ENCODE measurements at regions not wholly inside any gene's neighbourhood (a gene's known extent, or its start where the extent isn't known, plus 50 kb on each side); places are given as distances from the start of the nearest gene placed in this dataset.

DNA sequence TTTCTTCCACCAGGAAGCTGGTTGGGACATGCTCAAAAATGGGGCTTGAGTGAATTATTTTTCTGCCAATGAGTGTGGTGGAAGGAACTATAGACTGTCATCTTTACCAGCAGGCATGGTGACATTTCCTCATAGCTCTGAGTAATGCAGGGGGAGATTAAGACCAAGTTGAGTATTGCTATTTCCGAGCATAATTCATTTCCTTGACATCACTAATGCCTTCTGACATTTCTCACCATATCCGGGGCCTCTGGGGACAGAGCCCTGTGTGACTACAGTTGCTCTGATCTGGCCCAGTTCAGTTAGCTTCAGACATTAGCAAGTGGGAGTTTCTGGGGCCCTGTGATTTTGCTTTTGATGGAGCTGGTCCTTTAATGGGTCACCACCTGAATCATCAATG is 410.4 kb downstream of the MEIS1 start:
- no peak for DNase-seq (ENCODE audit: low read depth, low spot score)

DNA sequence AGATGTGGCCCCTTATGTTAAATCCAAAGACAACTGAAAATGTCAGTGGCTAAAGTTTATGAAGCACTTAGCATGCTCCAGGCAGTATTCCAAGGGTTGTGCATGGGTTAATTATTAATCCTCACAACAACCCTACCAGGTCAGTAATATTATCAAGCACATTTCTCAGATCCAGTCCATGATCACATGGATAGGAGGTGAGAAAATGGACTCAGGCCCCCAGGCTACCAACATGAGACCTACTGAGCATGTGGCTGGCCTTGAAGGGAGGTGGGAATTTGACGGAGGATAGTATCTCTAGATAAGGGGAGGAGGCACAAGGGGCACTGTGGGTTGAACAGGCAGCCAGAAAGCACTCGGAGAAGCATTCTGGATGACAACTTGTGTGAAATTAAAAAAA is 412.0 kb downstream of the MEIS1 start:
- DNase-seq (ENCODE audit: low read depth, low spot score): no peak

DNA sequence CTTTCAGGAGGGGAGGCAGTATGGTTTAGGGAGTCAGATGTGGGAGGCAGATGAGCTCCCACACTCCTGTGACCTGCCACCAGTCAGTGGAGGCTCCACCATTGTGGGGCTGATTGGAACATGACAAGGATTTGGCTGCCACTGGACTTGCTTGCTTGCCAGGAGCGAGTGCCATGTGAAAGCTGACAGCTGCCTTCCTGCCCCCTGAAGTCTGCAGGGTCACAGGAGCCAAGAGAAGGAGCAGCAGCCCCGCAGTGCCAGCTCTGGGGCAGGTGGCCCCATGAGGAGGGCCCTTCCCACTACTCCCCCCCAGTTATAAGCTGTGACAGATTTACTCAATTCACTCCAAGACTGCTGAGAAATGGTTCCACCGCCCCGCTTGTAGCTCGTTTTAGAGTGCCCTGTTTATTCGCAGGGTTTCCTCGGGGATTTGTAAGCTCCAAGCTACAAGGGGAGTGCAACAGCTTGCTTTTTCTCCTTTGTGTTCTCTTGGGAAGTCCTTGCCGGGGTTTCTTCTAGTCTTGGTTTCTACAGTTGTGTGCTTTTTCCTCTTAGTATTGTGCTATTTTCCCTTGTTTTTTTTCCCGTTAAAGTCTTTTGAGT is 414.3 kb downstream of the MEIS1 start:
- DNase-seq (ENCODE audit: low read depth, low spot score): no peak

DNA sequence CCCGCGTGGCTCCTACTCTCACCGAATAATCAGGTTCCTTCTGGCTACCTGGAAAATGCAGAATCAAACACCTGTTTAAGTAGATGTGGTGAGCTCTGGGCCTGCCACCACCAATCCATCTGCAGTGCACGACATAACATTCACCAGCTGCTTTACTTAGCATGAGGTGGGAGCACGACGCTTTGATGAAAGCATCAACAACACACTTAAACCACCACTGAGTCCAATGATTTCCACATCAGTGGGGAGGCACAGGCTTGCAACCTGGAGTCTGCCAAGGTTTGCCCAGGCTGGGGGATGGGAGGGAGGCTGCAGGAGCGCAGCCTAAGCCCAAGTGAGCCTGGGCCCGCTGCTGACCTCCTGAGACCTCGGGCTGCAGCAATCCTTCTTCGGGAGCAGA is 415.5 kb downstream of the MEIS1 start:
- DNase-seq (ENCODE audit: low read depth, low spot score): no peak

DNA sequence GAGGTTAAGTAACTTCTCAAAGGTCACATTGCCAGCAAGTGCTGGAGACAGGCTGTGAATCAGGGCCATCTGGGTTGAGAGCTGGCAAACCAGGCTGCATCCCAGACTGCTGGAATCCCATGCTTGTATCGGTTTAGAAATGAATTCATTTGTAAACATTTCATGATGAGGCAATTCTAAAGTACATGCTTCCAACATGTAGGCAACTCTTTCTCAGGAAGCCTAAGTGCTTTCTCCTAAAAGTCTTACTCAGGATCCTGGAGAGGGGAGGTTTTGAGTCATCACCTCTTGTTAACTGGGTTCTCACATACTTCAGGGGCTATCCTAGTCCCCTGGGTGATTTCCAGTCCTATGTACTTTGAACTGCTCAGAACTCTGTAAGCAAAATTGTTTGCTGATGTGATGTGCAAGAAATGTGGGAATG is 416.5 kb downstream of the MEIS1 start:
- DNase-seq (ENCODE audit: low read depth, low spot score): no peak

DNA sequence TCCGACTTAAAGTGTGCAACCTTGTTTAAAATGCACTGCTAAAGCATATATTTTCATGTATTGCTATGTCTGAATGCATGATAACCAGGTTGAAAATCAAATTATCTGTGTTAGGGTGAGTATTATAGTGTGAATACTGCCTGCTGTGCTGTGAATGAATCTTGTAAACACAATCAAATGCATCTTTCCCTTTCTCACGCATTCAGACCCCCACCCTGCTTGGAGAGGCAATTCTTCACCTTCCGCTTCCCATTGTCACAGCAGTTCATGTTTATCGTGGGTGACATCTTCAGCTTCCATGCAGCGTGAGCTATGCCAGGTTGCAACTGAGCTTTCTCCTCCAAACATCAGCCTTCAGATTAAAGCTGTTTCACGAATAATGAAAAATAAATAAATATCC is 418.0 kb downstream of the MEIS1 start:
- no peak for DNase-seq (ENCODE audit: low read depth, low spot score)

DNA sequence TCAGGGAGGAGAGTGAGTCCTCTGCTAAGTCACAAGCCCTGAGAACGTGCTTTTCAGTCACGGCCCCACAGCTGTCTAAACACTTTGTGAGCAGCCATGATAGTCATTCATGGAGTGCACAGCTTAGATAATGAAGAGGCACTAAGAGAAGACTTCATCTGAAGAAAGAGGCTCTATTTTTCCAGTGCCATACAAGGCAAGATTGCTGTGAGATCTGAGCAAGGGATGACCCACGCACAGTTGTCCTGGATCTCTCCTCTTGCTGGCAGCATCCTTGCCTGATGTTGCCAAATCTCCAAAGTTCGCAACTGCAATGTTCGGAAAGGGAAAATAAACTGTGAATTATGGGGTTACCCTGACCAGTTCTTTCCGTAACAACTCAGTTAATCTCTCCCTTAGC is 418.7 kb downstream of the MEIS1 start:
- DNase-seq (ENCODE audit: low read depth, low spot score): no peak

DNA sequence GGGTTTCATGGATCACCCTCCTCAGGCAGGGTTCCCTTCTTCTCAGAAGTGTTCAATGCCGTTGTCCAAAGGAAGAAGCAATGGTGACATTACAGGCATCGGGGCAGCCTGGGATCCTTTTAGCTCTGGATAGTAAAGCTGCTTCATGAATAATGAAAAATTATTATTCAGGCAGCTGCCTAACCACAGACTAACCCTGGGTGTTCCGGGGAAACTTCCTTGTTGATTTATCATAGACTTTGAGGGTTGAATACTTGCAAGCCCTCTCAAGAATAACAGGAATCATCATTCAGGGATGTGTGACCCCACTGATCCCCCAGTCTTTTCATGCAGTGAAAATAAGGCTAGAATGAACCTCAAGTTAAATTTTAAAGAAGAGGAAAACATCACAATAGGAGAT is 419.4 kb downstream of the MEIS1 start:
- DNase-seq (ENCODE audit: low read depth, low spot score): no peak

DNA sequence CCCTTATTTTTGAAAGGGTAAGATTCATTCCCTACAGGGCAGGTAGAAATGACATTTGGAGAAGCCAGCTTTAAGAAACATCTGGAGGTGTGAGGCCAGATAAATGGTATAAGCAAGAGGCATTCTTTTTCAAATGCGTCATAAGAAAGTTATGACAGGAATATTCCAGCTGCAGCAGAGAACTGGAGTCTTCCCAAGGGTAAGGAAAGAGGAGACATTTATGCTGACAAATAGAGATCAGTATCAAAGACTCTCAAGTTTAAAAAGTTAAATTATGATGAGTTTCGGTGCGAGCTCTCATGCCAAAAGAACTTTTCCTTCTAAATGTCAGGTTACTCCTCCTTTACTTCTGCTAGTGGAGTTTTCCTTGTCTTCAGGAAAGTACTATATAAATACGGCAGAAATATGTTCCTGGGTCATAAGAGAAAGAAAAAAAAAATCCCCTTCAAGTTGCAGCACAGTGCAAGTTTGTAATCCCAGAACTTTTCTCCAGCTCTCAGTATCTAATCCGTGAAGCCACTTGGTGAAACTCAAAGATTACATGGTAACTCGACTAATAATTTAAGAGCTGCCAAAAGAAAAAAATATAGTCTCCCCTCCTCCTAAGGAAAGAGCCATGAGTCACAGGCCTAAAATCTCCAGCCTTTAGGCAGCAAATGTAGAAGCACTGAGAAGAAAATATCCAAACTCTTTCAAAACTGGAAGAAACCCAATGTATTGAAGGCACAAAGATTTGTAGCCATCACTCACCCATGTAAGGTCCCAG is 428.1 kb downstream of the MEIS1 start:
- no peak for DNase-seq (ENCODE audit: low read depth, low spot score)

DNA sequence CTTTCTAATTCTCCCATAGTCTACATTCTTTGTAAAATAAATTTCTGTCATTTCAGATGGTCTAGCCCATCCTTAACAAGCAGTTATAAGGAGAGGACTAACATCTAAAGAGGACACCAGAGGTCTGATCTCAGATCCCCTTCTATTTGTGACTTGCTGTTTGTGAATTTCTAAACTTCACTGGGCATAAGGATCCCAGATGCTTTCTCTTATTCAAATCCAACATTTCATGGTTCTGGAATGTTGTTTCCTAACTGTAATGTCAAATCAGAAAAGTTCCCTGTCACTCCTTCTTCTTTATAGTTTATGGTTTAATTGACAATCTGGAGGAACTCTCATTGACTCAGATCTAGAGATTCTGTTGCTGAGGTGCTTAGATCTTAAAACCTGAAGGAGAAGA is 430.2 kb downstream of the MEIS1 start:
- DNase-seq (ENCODE audit: low read depth, low spot score): no peak

DNA sequence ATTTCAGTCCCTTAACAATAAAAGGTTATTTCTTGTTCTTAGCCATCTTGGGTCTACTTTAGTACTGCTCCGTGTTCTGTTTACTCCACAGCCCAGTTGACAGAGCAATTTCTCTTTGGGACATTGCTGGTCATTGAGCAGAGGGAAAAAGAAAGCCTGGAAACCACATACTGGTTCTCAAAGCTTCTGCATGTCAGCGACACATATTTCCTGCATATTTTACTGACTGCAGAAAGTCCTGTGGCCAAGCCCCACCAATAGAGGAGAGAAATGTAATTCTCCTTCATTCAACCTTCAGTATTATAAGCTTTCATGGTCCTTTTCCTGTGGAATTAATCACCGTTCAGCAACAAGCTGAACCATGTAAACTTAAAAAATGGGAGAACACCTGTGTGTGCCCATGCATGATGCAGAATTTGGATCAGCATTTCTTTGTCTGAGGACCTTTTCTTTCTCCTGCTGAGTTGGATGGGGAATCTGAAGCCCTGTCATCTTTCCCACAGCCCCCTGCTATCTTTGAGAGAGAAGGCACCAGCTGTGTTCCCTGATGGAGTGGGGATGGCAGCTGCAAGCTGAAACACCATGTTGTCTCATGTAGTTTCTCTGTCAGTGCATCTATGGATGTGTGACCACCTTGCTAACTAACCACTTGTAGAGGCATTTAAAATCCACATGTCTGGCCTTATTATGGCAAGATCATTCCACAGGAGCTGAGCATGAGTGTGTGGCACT is 431.6 kb downstream of the MEIS1 start:
- DNase-seq (ENCODE audit: low read depth, low spot score): no peak

DNA sequence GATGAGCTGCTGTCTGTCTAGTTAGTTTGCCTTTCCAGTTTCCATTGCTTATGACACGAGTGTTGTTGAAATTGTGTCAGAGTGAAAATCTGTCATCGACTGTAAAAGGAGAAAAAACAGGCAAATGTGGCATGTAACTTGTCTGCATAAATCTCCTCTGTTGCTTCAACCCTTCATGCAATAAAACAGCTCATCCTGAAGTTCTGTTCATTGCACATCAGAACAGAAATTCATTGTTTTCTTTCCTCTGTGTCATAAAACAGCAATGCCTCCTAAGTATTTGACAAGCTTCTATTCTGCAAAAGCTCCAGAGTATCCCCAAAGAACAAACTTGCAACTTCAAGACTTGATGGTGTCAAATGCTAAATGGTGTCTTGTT is 432.1 kb downstream of the MEIS1 start:
- DNase-seq (ENCODE audit: low read depth, low spot score): no peak

DNA sequence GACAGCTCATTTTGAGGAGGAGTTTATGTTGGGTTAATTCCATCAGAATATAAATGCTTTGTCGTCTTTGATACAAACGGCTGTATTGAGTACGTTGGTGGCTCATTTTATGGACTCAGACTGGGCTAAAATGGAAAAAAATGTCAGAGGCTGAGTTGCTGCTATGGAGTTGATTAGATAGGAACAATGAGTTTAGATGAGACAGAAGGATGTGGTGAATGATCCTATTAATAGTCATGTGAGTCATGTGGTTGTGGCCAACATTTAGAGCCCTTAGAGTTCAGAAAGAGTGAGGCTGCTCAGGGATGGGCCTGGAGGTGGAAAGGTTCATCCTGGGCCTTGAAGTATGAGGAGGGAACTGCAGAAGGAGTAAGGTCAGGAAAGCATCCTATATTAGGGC is 434.2 kb downstream of the MEIS1 start:
- DNase-seq (ENCODE audit: low read depth, low spot score): no peak

DNA sequence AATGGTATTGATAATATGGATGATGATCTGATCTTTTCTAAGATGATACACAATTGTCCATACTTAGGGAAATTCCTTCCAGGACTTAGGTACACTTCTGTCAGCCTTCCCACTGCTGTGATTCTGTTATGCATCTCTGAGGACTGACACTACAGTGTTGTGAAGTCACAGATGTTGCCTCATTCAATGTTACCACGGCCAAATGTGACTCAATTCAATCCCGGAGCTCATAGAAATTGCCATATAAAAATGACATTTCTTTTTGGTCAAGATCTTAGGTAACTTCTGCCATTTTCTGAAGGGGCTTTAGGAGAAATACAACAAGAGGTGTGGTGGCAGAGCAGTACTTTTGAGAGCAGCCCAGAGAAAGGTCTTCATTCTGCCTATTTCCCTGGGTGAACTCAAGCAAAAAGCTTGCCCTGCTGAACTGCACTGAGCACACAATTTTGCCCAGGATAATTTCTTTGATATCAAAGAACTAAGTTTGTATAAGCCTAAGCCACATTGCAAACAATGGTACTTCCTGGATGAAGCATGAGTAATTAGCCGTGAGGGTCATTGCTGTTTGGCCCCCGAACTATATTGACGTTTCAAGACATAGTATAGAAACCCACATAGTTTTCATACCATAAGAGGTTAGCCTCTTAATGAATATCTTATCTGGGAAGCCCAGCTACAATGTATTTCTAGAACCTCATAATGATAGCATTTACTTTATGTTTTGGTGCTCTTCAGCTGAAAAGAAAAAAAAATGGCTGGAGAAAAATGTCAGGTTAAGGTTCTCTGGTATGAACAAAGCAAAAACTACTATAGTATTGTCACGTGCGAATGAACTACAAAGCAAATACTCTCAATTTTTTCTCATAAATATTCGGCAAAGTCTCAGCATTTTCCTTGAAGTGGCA is 437.4 kb downstream of the MEIS1 start:
- no peak for DNase-seq (ENCODE audit: low read depth, low spot score)

DNA sequence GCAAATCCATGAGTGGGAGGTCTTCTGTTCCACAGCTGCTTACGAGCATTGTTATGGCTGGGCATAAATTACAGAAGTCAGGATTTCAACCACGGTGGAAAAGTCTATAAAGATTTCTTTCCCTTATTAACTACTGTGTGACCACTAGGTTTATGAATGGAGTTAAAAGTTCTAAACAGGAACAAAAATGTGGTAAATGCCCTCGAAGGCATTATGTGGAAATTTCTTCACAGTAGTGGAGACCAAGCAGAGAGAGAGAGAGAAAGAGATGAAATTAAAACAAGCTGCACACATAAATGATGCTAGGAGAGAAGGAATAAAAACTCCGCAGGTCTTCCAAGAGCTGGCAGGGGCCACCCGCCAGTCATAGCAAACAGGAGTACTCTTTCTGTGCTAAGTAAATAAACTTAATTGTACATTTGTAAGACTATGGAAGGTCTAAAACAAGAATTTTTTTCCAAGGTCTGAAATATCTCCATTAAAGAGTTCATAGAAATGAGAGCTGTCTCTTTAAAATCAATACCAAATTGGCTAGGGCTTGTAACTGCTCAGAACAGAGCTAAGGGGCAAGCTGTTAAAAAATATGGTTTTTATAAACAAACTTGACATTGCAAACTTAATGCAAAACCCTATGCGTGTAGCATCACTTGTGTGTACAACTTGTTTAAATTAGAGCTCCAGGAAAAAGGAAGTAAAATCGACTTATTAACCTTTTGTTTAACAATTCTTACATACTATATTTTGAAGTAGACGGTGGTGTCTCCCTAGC is 438.2 kb downstream of the MEIS1 start:
- DNase-seq (ENCODE audit: low read depth, low spot score): no peak

DNA sequence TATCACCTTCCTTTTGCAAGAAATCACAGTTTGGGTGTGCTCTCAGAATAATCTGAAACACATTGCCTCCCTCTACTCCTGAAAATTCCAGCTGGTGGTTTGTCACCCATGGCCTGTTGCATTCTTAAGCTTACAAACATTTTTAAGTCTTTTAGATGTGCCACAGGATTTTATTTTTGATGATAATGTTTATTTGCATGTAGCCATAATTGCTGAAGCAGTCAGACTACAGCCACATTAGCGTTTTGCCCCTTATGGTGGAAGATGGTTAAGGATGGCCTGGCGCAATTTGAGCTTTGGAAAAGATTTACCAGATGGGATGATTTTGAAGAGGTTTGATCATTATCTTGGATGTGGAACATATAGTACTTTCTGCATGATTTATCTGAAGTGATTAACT is 439.5 kb downstream of the MEIS1 start:
- DNase-seq (ENCODE audit: low read depth, low spot score): no peak

DNA sequence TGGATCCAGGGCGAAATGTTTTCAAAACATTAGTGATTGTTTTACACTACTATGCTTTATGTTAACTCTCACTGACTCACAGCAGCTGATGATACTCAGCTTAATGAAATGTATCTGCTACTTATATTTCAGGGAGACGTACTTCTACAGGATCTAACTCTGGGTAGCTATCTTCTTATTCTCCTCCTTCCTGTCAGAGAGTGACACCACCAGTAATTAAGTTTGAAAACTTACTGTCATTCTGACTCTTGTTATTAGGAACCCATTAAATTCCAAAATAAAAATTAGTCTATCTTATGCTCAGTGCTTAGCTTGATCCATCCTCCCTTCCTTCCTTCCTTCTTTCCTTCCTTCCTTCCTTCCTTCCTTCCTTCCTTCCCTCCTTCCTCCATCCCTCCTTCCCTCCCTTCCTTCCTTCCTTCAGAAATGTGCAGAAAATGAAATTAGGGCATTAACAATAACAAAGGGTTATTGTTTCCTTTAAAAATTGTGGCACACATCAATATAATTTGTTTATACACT is 441.1 kb downstream of the MEIS1 start:
- DNase-seq (ENCODE audit: low read depth, low spot score): no peak

DNA sequence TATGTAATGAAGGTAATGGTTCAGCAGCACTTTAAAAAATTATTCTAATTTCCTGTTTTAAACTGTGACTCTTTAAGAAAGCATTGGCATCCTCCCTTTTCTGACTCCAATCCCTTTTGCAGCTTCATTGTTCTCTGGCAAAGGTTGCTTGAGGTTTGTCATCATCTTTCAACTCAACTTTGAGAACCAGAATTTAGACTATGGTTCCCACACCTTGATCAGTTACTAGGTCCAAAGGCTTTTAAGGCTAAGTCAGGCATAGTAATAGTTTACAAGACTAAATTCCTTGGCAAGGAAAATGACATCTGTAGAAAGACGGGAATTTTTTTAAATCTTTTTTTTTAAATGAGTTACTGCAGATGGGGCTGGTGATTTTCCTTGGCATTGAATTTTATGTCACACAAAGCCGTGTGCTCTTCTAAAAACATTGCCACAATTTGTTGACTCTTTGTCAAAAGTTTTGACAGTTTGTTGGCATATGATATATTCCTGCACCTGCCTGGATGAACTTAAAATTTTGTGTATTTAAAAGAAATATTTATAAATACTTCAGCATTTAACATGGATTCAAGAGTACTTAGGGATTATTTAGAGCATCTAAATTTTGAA is 451.0 kb downstream of the MEIS1 start:
- no peak for DNase-seq (ENCODE audit: low read depth, low spot score)

DNA sequence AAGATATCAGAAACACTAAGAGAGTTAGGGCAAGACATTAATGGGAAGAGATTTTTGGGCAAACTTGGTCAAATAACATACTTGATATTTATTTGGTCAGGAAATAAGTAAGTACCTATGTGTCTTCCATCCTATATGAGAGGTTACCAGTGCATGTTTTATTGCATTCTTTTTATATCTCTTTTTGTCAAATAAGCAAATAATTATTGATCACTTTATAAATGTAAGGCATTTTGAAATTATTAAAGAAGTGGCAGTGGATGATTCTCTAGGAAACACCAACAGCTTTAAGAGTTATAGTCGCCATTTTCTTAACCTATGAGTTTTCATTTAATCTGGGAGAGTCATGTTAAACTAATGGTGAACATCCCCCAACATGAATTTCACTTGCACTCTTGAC is 453.3 kb downstream of the MEIS1 start:
- DNase-seq (ENCODE audit: low read depth, low spot score): no peak

DNA sequence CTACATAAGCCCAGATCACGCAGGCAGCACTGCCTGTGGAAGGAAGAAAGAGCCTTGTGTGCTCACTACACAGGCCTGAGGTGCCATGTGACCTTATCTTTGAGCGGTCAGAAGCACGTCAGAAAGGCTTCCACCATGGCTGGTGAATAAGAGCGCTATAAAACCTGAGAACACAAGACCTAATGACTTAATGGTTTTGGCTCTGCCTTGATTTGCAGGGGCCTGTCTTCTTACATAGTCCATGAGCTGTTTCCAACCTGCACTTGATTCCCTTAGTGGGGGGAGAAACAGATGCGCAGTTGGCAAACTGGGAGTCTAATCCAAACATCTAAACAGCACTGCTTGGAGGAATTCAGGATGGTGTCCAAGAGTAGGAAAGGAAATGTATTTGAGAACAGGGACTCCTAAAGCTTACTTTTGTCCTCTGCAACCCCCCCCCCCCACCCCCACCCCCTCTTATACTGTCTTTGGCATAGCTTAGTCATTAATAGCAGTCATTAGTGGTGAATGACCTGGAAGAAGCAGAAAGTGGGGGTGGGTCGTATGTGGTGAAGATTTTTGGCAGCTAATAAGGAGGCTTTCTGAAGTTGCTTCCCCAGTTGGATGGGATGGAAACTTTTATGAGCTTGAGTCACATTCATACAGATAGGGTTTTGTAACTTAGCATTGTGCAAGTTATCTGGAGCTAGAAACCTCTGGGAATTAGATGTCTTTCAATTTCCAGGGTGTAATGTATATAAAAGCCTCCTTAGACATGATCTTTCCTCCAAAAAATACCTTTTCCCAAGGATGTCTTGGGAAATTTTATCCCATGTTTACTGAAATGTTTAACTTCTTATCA is 454.1 kb downstream of the MEIS1 start:
- no peak for DNase-seq (ENCODE audit: low read depth, low spot score)

All from smooth muscle cell of the brain vasculature (primary cell).